ENCODE measurements at regions not wholly inside any gene's neighbourhood (a gene's known extent, or its start where the extent isn't known, plus 50 kb on each side); places are given as distances from the start of the nearest gene placed in this dataset.
A peak's percentile ranks its signal among the peaks of the same experiment; 100 is the strongest.
"Not testable (repeated sequence)": the region's sequence is repeated elsewhere in the genome, so short reads cannot be mapped to it uniquely, and the experiment has no call there.

- DNase-seq (ENCODE audit: low read depth in 2 of 2) = peak; percentile 48 to 56
Observed at GRCh38 chr13:24618011-24618955, 61.9 kb upstream of the ATP12A start.

GRCh38 chr13:24619282-24619681 is 60.9 kb upstream of the ATP12A start:
- no peak for DNase-seq (ENCODE audit: low read depth in 2 of 2)

GRCh38 chr13:24622481-24623148 is 57.6 kb upstream of the ATP12A start:
- not testable (repeated sequence) for DNase-seq (ENCODE audit: low read depth in 2 of 2)

GRCh38 chr13:24623149-24623665 is 57.0 kb upstream of the ATP12A start:
- DNase-seq (ENCODE audit: low read depth in 2 of 2) = no peak

- no peak for DNase-seq (ENCODE audit: low read depth in 2 of 2)
Observed at GRCh38 chr13:24624363-24624762, 55.8 kb upstream of the ATP12A start.

- DNase-seq (ENCODE audit: low read depth in 2 of 2) = no peak
Observed at GRCh38 chr13:24624801-24625231, 55.4 kb upstream of the ATP12A start.

GRCh38 chr13:24625331-24625731 is 54.9 kb upstream of the ATP12A start:
- no peak for DNase-seq (ENCODE audit: low read depth in 2 of 2)

- DNase-seq (ENCODE audit: low read depth in 2 of 2) = no peak
Observed at GRCh38 chr13:24625870-24626849, 54.0 kb upstream of the ATP12A start.

GRCh38 chr13:24627090-24627714 is 53.0 kb upstream of the ATP12A start:
- no peak for DNase-seq (ENCODE audit: low read depth in 2 of 2)

GRCh38 chr13:24627946-24628345 is 52.3 kb upstream of the ATP12A start:
- DNase-seq (ENCODE audit: low read depth in 2 of 2) = no peak

- DNase-seq (ENCODE audit: low read depth in 2 of 2) = no peak
Observed at GRCh38 chr13:24629320-24629719, 50.9 kb upstream of the ATP12A start.

GRCh38 chr13:24630121-24630520 is 50.1 kb upstream of the ATP12A start:
- DNase-seq (ENCODE audit: low read depth in 2 of 2) = no peak

Measured in activated CD8-positive, alpha-beta memory T cell treated with anti-CD3 and anti-CD28 coated beads for 4 hours (primary cell).